Activated effector memory CD4-positive, alpha-beta T cell treated with anti-CD3 and anti-CD28 coated beads, Interleukin-2, amount 50 U/mL, for 16 hours (primary cell): ENCODE measurements at regions not wholly inside any gene's neighbourhood (a gene's known extent, or its start where the extent isn't known, plus 50 kb on each side); places are given as distances from the start of the nearest gene placed in this dataset.
A peak's percentile ranks its signal among the peaks of the same experiment; 100 is the strongest.

Source experiments
- DNase-seq: peaks from one replicate; pipeline ENCODE4 v3.0.0-alpha.2; 2020

DNA sequence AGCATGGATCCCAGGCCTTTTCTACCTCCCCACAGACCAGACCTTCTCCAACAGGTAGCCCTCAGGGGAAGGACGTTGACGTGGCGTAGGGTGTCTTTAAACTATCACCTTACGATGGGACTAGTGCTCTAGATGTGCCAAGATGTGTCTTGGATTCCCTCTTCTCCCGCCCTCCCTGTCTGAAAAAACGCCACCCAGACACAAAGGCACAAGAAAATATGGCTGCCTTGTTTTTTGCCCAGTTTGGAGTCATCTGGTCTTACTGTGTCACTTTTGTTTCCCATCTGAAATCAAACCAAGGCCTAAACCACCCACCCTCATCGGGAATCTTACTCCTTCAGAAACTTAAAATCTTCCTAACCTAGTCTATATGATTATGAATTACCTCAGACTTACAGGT, 235.4 kb downstream of the OR13H1 start:
- no peak for DNase-seq

GRCh38 chrX:131779741-131780140, 235.9 kb downstream of the OR13H1 start:
- no peak for DNase-seq

GRCh38 chrX:131782646-131783045, 238.8 kb downstream of the OR13H1 start:
- no peak for DNase-seq

DNA sequence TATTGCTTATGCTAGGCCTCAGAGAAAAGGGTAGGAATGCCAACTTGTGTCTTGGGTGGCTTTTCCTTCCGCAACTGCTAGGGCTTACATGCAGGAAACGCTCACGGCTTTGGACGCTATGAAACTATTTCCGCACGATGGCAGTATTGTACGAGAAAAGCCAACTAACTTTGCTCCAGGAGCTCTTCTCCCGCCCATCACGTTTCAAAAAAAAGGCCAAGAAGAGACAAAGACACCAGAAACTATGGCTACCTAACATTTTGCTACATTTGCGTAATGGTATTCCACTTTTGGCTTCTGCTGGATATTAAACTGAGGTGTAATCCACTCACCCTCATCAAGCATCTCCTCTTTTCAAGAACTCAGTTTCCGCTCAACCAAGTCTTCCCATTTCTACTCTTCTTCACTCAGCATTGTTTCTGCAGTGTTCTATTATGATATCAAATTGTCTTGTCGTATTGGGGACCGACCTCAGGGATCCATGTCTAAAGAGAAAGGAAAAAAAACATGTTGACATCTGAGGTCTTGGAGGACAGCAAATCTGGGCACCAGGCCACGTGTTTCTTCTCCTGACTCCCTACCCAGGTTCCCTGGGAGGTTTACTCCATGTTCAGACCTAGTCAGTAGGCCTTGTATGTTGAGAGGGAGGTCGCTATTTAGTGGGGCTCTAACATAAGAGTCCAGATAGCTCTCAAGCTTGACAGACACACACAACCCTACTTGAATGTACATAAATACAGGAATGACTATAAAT, 239.4 kb upstream of the STK26 start:
- no peak for DNase-seq

DNA sequence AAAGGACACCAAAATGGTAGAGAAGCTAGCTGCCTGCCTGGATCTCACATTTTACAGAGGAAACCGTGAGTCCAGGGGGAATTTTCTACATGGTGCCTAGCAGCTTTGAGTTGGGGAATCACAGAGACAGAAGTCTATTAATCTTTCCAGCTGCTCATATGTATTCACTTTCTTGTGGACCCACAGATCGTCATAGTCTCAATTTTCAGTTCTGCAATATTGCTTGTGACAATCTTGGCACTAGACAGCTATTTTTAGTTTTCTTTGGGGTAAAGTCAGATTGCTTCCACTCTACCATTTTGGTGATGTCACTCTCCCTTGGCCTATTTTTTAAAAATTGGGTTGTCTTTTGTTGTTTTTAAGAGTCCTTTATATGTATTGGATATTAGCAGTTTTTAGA, 233.4 kb upstream of the STK26 start:
- DNase-seq = no peak

GRCh38 chrX:131791608-131792355, 231.3 kb upstream of the STK26 start:
- no peak for DNase-seq

GRCh38 chrX:131792356-131792749, 230.7 kb upstream of the STK26 start:
- no peak for DNase-seq

- DNase-seq = no peak
Measured at GRCh38 chrX:131792789-131793462, 230.2 kb upstream of the STK26 start.

DNA sequence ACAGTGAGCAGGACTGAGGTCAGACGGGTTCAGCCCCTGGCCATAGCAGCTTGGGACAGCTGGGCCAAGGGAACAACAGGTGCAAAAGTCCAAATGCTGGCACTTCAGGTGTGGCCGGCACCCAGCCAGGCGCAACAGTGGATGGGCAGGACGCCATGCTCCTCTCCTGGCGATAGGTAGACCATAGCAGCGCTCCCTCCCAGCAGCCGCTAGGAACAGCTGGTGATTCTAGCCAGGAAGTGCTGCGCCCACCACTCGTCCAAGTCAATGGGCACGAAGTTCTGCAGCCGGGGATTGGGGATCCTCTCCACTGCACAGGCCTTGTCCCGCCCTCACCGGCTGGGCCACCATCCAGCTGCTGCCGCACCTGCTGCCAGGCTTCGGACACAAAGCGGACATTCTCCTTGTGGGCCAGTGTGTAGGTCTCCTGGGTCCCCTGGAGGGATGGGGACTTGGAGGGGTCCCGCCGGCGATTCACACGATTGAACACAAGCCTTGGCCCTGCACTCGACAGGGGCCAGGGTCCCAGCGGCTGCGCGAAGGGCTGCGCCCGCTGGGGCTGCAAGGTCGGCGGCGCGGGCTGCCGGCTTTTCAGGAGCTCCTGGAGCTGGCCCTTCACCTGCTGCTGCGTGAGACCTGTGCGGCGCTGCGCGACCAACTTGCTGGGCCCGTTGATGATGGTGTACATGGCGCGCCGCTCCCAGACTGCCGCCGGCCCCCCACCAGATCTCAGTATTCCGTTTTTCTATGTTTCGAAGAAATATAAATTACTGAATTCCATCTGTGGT, 227.5 kb upstream of the STK26 start:
- DNase-seq = no peak

GRCh38 chrX:131801066-131801465, 222.0 kb upstream of the STK26 start:
- DNase-seq = no peak

DNA sequence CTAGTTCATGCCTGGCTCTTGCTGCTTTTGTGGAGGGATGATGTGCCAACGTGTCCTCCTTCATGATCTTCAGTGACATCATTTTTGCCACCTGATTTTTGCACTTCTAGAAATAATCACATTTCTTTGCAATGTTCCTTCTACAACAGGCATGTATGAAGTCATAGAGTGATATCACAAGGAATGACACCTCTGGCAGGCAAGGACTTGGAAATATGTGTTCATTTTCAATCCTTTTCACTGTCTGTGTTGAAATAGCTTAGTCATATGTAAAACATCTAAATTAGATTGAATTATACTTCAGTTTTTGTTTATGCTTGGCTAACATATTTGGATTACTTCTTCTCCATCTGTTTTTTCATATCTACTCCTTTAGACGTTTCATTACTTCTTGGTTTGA, 221.2 kb upstream of the STK26 start:
- DNase-seq = no peak

- peak; percentile 72 for DNase-seq
Measured at GRCh38 chrX:131802836-131803626, 220.1 kb upstream of the STK26 start.

DNA sequence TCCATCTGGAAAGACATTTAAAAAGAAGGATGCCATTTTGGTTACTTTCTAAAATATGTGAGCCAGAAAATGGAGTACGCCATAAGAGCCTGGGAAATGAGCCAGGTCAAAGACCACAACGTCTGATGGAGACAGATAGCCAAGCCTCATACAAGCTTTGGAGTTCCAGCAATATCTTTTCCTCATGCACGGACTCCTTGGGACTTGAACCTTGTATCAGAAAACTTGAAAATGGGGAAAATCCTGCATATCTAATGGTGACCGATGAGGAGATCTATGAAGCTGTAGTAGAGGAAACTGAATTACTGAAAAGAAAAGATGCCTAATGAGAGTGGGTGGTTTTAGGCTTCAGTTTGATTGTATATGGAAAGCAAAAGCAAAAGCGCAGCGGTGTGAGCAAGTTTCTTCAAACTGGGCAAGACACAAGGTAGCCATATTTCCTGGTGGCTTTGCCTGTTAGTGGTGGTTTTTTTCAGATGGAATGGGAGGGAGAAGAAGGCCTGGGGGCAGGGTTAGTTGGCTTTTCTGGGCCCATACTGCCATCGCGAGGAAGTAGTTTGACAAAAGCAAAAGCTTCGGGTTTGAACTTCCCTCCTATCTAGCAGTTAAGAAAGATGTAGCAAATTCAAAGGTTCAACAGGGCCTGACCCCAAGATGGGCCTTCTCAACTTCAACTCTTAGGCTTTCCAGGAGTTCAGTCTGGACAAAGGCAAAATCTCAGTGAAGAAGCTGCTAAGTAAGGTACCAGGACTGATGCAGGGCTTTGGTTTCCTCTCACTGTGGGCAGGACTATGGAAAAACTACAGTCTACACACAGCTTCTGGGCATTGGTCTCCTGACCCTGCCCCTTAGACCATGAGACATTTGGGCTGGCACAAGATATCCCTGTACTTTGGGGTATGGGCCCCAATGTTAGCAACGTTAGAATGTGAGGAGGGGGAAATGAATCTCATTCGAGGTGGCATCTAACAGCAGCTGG, 210.0 kb upstream of the STK26 start:
- peak; percentile 84 for DNase-seq

- DNase-seq = peak; percentile 78
Measured at GRCh38 chrX:131816551-131817136, 206.5 kb upstream of the STK26 start.

DNA sequence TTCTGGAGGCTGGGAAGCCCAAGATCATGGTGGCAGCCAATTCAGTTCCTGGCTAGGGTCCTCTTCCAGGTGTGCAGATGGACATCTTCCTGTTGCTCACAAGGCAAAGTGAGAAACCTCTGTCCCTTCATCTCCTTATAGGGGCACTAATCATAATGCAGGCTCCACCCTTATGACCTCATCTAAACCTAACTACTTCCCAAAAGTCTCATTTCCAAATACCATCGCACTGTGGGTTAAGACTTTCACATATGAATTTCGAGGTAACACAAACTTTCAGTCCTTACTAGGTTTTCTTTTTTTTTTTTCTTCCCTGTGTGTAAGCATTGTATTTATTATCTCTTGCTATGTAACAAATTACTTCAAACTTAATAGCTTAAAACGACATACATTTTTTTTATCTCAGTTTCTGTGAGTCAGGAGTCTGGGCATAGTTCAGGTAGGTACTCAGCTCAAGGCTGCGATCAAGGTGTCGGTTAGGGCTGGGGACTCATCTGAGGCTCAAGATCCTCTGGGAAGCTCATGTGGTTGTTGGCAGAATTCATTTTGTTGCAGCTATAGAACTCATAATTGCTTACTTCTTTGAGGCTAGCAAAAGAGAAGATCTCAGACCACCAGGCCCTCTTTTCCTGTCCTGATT, 204.7 kb upstream of the STK26 start:
- no peak for DNase-seq

DNA sequence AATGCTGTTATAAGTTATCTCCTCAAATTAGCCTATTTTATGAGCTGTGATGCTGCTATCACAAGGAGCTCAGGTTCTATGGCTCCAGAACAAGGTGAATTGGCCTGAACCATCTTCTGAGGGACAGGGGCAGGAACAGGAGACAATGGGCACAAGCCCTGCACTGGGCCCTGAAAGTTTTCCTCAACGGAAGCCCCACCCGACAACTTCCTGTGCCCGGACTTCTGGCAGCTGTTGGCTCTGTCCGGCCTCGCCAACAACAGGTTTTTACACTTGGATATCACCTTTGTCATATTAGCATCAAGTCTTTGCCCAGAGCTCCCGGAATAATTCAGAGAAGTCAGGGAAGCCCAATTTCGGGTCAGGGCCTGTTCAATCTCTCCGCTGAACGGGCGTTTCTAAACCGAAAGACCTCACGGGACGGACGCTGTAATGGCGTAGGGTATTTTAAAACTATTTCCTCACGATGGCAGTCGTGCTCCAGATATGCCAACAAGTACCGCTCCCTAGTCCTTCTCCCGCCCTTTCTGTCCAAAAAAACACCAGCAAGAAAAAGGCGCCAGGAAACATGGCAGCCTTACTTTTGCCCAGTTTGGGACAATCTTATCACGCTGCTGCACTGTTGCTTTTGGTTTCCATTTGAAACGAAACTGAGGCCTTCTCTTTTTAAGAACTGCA, 201.0 kb upstream of the STK26 start:
- no peak for DNase-seq

- DNase-seq = no peak
Measured at GRCh38 chrX:131826572-131826971, 196.5 kb upstream of the STK26 start.

GRCh38 chrX:131827935-131828334, 195.2 kb upstream of the STK26 start:
- no peak for DNase-seq

- DNase-seq = no peak
Measured at GRCh38 chrX:131828482-131828881, 194.6 kb upstream of the STK26 start.
